ENCODE measurements at regions not wholly inside any gene's neighbourhood (a gene's known extent, or its start where the extent isn't known, plus 50 kb on each side); places are given as distances from the start of the nearest gene placed in this dataset.

GRCh38 chr10:36540611-36541010 is 584.8 kb upstream of the ANKRD30A start:
- H2AFZ ChIP-seq (ENCODE audit: low read depth, low read length, poor library complexity, severe bottlenecking): no peak overlapping the region
- no peak overlapping the region for H3K9ac ChIP-seq (ENCODE audit: low read length)
- no peaks in the 10 kb centered on the region for H3K4me1 ChIP-seq (ENCODE audit: control insufficient read depth in 1 of 2, insufficient read depth in 2 of 2, low read length in 2 of 2)
- no peaks in the 10 kb centered on the region for H3K9me2 ChIP-seq (ENCODE audit: insufficient read depth)
- ATAC-seq (no peak), DNase-seq (ENCODE audit: low read depth, low spot score) (no peak)
- peaks cover 0 to 8% of the 10 kb centered on the region in 2 experiments; a peak in 2 of 4 replicates for H3K9me3 ChIP-seq (ENCODE audit: control insufficient read depth in 1 of 2, insufficient read depth in 1 of 2, low read depth in 1 of 2, low read length in 2 of 2)
- RAD21 ChIA-PET (ENCODE audit: low non-redundant PET in 1 of 2, low total read pairs in 2 of 2, uncharacterized antibody in 2 of 2, unreplicated experiment in 2 of 2): no interaction called here
- H3K4me2 ChIP-seq (ENCODE audit: low read length): no peak overlapping the region
- H3K27ac ChIP-seq (ENCODE audit: low read depth, low read length): no peak overlapping the region
- BruUV-seq (replicated peaks): no TSS peak
- TF ChIP-seq RAD21 (IDR thresholded peaks at IDR 0.05; ENCODE audit: low read depth) (no peak), EGR1 (IDR thresholded peaks at IDR 0.05; ENCODE audit: low read depth) (no peak), ELF1 (IDR thresholded peaks at IDR 0.05; ENCODE audit: borderline replicate concordance, low read depth) (no peak), EZH2phosphoT487 (IDR thresholded peaks at IDR 0.05; ENCODE audit: borderline replicate concordance) (no peak), JUND (IDR thresholded peaks at IDR 0.05) (no peak), SP1 (IDR thresholded peaks at IDR 0.05; ENCODE audit: low read depth) (no peak), ZFX (IDR thresholded peaks at IDR 0.05) (no peak), CEBPB (IDR thresholded peaks at IDR 0.05; ENCODE audit: low read depth) (no peak), CTCF (IDR thresholded peaks at IDR 0.05 in 2 of 3, conservative IDR thresholded peaks at IDR 0.05 in 1 of 3; ENCODE audit: borderline replicate concordance in 1 of 3, insufficient read depth in 1 of 3, low read depth in 2 of 3, low read length in 2 of 3) (no peak), FOSL1 (IDR thresholded peaks at IDR 0.05; ENCODE audit: low read depth) (no peak), POLR2A (IDR thresholded peaks at IDR 0.05; ENCODE audit: borderline replicate concordance, extremely low read depth, insufficient read depth, insufficient read length) (no peak), POLR2AphosphoS5 (IDR thresholded peaks at IDR 0.05; ENCODE audit: low read depth, low read length) (no peak), ZBTB33 (IDR thresholded peaks at IDR 0.05; ENCODE audit: extremely low read depth, insufficient replicate concordance, low read length) (no peak), ATF3 (IDR thresholded peaks at IDR 0.05) (no peak), MAX (IDR thresholded peaks at IDR 0.05) (no peak), SIN3A (IDR thresholded peaks at IDR 0.05; ENCODE audit: low read depth) (no peak)
- intact Hi-C loops (cut with micrococcal nuclease): no loop called here
- CTCF ChIA-PET: no interaction called here
- H3K36me3 ChIP-seq (ENCODE audit: control insufficient read depth in 1 of 2, insufficient read depth in 2 of 2, low read length in 2 of 2): no peaks in the 10 kb centered on the region
- no peaks in the 10 kb centered on the region for H3K79me2 ChIP-seq (ENCODE audit: insufficient read depth, low read length)
- H3K27me3 ChIP-seq (ENCODE audit: insufficient read depth, low read length): no peaks in the 10 kb centered on the region
- no peaks in the 10 kb centered on the region for H4K20me1 ChIP-seq (ENCODE audit: insufficient read depth)
- H3K4me3 ChIP-seq (replicated peaks in 1 of 2; ENCODE audit: low read depth in 1 of 2, low read length in 2 of 2): no peak overlapping the region
- POLR2A ChIA-PET: no interaction called here
